ENCODE measurements at regions not wholly inside any gene's neighbourhood (a gene's known extent, or its start where the extent isn't known, plus 50 kb on each side); places are given as distances from the start of the nearest gene placed in this dataset.

DNA sequence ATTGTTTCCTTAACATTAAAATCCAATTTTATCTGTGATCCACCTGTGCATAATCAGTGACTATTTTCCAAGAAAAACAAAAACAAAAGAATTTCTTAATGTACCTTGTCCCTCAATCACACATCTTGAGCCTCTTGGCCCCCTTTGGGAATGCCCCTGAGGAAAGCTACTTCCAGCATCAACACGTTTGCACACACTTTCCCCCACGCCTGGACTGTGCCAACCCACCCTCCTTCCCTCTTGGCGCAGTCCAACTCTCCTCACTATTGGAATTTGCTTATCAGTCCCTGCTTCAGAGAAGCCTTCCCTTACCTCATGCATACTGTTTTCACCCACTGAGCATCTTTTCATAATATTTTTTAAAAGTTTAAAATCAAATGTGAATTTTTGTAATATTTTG, 389.4 kb upstream of the NRSN1 start (continued):
- TF ChIP-seq, protein P1, sequence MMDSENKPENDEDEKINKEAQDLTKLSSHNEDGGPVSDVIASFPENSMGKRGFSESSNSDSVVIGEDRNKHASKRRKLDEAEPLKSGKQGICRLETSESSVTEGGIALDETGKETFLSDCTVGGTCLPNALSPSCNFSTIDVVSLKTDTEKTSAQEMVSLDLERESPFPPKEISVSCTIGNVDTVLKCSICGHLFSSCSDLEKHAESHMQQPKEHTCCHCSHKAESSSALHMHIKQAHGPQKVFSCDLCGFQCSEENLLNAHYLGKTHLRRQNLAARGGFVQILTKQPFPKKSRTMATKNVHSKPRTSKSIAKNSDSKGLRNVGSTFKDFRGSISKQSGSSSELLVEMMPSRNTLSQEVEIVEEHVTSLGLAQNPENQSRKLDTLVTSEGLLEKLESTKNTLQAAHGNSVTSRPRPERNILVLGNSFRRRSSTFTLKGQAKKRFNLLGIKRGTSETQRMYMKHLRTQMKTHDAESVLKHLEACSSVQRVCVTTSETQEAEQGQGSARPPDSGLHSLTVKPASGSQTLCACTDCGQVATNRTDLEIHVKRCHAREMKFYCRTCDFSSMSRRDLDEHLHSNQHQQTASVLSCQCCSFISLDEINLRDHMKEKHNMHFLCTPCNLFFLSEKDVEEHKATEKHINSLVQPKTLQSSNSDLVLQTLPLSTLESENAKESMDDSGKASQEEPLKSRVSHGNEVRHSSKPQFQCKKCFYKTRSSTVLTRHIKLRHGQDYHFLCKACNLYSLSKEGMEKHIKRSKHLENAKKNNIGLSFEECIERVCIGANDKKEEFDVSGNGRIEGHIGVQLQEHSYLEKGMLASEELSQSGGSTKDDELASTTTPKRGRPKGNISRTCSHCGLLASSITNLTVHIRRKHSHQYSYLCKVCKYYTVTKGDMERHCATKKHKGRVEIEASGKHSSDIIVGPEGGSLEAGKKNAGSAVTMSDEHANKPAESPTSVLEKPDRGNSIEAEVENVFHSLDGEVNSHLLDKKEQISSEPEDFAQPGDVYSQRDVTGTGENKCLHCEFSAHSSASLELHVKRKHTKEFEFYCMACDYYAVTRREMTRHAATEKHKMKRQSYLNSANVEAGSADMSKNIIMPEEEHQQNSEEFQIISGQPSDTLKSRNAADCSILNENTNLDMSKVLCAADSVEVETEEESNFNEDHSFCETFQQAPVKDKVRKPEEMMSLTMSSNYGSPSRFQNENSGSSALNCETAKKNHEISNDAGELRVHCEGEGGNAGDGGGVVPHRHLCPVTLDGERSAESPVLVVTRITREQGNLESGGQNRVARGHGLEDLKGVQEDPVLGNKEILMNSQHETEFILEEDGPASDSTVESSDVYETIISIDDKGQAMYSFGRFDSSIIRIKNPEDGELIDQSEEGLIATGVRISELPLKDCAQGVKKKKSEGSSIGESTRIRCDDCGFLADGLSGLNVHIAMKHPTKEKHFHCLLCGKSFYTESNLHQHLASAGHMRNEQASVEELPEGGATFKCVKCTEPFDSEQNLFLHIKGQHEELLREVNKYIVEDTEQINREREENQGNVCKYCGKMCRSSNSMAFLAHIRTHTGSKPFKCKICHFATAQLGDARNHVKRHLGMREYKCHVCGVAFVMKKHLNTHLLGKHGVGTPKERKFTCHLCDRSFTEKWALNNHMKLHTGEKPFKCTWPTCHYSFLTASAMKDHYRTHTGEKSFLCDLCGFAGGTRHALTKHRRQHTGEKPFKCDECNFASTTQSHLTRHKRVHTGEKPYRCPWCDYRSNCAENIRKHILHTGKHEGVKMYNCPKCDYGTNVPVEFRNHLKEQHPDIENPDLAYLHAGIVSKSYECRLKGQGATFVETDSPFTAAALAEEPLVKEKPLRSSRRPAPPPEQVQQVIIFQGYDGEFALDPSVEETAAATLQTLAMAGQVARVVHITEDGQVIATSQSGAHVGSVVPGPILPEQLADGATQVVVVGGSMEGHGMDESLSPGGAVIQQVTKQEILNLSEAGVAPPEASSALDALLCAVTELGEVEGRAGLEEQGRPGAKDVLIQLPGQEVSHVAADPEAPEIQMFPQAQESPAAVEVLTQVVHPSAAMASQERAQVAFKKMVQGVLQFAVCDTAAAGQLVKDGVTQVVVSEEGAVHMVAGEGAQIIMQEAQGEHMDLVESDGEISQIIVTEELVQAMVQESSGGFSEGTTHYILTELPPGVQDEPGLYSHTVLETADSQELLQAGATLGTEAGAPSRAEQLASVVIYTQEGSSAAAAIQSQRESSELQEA (CRISPR knock-in tag; IDR thresholded peaks at IDR 0.05; ENCODE audit: not compliant biosample characterization), result no peak
- TF ChIP-seq, protein P2, sequence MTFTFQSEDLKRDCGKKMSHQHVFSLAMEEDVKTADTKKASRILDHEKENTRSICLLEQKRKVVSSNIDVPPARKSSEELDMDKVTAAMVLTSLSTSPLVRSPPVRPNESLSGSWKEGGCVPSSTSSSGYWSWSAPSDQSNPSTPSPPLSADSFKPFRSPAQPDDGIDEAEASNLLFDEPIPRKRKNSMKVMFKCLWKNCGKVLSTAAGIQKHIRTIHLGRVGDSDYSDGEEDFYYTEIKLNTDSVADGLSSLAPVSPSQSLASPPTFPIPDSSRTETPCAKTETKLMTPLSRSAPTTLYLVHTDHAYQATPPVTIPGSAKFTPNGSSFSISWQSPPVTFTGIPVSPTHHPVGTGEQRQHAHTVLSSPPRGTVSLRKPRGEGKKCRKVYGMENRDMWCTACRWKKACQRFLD (CRISPR knock-in tag; IDR thresholded peaks at IDR 0.05; ENCODE audit: borderline replicate concordance), result no peak
- TF ChIP-seq, protein P3, sequence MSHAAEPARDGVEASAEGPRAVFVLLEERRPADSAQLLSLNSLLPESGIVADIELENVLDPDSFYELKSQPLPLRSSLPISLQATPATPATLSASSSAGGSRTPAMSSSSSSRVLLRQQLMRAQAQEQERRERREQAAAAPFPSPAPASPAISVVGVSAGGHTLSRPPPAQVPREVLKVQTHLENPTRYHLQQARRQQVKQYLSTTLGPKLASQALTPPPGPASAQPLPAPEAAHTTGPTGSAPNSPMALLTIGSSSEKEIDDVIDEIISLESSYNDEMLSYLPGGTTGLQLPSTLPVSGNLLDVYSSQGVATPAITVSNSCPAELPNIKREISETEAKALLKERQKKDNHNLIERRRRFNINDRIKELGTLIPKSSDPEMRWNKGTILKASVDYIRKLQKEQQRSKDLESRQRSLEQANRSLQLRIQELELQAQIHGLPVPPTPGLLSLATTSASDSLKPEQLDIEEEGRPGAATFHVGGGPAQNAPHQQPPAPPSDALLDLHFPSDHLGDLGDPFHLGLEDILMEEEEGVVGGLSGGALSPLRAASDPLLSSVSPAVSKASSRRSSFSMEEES (CRISPR knock-in tag; IDR thresholded peaks at IDR 0.05), result no peak
- TF ChIP-seq, protein P4, sequence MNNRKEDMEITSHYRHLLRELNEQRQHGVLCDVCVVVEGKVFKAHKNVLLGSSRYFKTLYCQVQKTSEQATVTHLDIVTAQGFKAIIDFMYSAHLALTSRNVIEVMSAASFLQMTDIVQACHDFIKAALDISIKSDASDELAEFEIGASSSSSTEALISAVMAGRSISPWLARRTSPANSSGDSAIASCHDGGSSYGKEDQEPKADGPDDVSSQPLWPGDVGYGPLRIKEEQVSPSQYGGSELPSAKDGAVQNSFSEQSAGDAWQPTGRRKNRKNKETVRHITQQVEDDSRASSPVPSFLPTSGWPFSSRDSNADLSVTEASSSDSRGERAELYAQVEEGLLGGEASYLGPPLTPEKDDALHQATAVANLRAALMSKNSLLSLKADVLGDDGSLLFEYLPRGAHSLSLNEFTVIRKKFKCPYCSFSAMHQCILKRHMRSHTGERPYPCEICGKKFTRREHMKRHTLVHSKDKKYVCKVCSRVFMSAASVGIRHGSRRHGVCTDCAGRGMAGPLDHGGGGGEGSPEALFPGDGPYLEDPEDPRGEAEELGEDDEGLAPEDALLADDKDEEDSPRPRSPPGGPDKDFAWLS (CRISPR knock-in tag; IDR thresholded peaks at IDR 0.05; ENCODE audit: borderline replicate concordance), result no peak
- TF ChIP-seq, protein P5, sequence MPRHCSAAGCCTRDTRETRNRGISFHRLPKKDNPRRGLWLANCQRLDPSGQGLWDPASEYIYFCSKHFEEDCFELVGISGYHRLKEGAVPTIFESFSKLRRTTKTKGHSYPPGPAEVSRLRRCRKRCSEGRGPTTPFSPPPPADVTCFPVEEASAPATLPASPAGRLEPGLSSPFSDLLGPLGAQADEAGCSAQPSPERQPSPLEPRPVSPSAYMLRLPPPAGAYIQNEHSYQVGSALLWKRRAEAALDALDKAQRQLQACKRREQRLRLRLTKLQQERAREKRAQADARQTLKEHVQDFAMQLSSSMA (CRISPR knock-in tag; IDR thresholded peaks at IDR 0.05), result no peak

All from HepG2 (cell line).